Choroid plexus epithelial cell (primary cell): ENCODE measurements at regions not wholly inside any gene's neighbourhood (a gene's known extent, or its start where the extent isn't known, plus 50 kb on each side); places are given as distances from the start of the nearest gene placed in this dataset.

ENCODE experiments used
- DNase-seq: peaks from one replicate; pipeline ENCODE4 v3.0.0-alpha.2; 2010; ENCODE audit warnings: low read depth
- H3K4me3 ChIP-seq: 2 replicates; pipeline ENCODE4 v1.5.1; 2011; ENCODE audit warnings: low read depth, mild to moderate bottlenecking, control low read depth, low read length, moderate library complexity
- TF ChIP-seq, protein P1 (sequence below): conservative IDR thresholded peaks from 2 replicates; pipeline ENCODE4 v1.5.1; 2011; ENCODE audit warnings: low read depth, mild to moderate bottlenecking, control low read depth, inconsistent platforms, low read length, moderate library complexity

DNA sequence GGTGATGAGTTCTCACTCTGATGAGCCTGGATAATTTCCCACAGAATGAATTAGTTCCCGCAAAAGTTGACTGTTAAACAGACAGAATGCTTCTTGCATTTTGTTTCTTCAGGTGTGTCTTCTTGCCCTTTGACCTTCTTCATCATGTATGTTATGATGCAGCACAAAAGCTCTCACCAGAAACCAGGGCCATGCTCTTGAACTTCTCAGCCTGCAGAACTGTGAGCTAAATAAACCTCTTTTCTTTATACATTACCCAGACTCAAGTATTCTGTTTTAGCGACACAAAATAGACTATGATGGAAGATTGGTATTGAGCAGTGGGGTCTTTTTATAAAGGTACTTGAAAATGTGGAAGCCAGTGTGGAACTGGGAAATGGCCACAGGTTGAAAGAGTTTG lies 95.2 kb upstream of the TNS3 start:
- TF ChIP-seq, protein P1, sequence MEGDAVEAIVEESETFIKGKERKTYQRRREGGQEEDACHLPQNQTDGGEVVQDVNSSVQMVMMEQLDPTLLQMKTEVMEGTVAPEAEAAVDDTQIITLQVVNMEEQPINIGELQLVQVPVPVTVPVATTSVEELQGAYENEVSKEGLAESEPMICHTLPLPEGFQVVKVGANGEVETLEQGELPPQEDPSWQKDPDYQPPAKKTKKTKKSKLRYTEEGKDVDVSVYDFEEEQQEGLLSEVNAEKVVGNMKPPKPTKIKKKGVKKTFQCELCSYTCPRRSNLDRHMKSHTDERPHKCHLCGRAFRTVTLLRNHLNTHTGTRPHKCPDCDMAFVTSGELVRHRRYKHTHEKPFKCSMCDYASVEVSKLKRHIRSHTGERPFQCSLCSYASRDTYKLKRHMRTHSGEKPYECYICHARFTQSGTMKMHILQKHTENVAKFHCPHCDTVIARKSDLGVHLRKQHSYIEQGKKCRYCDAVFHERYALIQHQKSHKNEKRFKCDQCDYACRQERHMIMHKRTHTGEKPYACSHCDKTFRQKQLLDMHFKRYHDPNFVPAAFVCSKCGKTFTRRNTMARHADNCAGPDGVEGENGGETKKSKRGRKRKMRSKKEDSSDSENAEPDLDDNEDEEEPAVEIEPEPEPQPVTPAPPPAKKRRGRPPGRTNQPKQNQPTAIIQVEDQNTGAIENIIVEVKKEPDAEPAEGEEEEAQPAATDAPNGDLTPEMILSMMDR: no peak
- H3K4me3 ChIP-seq: no peak overlapping the region
- no peak for DNase-seq

GRCh38 chr7:47672977-47673381 lies 91.1 kb upstream of the TNS3 start:
- H3K4me3 ChIP-seq: no peak overlapping the region
- TF ChIP-seq, protein P1: no peak
- DNase-seq: no peak

- TF ChIP-seq, protein P1: no peak
- no peak for DNase-seq
- H3K4me3 ChIP-seq: no peak overlapping the region
Observed at GRCh38 chr7:47672271-47672791, 90.4 kb upstream of the TNS3 start.

DNA sequence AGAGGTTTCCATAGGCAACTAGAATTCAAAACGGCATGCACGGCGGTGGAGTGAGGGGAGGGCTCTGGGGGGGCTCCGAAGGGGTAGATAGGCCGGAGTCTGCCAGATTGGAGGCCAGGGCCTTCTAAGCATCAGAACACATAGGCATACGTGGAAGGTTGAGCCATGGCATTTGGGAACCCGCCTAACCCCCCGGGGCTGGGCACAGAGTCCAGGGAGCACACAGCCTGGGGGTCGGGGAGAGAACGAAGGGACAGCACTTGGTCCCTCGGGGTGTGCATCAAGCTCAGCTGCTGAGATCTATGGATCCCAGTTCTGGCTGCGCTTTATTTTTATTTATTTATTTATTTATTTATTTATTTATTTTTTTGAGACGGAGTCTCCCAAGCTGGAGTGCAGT lies 89.4 kb upstream of the TNS3 start:
- DNase-seq: no peak
- H3K4me3 ChIP-seq: no peak overlapping the region
- TF ChIP-seq, protein P1: no peak

DNA sequence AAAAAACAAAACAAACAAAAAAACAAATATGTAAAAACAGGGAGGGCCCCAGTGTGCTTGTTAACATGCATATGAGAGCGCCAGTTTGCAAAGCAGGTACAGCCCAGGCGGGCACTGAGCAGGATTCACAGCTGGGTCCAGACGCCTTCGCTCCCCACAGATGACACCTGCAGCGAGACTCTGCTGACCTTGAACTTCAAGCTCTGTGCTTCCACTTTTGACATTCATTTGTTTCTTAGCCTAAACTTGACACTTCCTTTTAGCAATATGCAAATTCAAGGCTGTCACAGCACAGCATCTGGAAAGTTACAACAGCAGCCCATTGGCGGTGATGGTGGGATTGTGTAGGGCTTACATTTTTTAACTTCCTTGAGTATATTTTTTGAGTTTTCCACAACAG lies 88.8 kb upstream of the TNS3 start:
- DNase-seq: no peak
- TF ChIP-seq, protein P1: no peak
- no peak overlapping the region for H3K4me3 ChIP-seq

DNA sequence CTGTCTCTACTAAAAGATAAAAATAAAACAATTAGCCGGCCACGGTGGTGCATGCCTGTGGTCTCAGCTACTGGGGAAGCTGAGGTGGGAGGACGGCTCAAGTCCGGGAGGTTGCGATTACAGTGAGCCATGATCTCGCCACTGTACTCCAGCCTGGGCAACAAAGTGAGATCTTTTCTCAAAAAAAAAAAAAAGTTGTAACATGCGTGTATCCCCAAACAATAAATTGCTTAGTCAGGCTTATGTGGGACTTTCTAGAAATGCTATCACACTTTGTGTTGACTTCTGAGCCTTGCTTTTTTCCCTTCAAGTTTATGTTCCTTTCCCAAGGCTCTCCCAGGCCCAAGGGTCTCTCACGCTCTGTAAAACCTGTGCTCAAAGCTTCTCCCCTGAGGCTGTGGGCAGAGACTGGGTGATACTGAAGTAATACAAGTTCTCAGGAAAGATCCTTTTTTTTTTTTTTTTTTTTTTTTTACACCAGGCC lies 88.0 kb upstream of the TNS3 start:
- H3K4me3 ChIP-seq: no peak overlapping the region
- TF ChIP-seq, protein P1: no peak
- DNase-seq: peak; percentile 80

DNA sequence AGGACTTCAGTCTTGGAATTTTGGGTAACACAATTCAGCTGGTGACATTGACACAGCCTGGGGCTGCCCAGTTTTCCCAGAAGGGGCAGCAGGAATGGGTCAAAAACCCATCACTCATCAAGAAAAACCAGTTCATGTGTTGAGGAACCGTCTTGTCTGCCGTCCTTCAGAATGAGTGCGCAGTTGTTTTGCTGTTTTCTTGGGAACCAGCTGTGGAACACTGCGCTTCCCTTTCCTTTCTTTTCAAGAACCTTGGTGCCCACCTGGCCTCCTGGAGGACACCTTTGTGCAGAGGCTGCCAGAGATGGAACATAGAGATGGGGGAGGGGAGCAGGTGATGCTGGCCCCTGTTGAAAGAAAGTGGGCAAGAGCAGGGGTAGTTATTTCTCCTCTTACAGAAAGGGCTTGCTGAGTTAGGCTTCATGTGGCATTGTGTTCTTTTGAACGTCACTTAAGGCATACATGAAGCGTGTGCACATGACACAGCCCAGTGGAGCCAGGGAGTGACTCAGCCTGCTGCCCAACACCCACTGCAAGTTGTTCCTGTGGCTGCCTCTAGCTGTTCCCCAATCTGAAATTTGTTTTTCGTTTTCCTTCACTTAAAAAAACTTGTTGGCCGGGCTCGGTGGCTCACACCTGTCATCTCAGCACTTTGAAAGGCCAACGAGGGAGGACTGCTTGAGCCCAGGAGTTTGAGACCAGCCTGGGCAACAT lies 87.4 kb upstream of the TNS3 start:
- DNase-seq: peak; percentile 97
- TF ChIP-seq, protein P1: peak; percentile 13
- no peak overlapping the region for H3K4me3 ChIP-seq
